IMR-90 (cell line): ENCODE measurements at regions not wholly inside any gene's neighbourhood (a gene's known extent, or its start where the extent isn't known, plus 50 kb on each side); places are given as distances from the start of the nearest gene placed in this dataset.

Experiments
- ATAC-seq: fragments of 200-7000 bp; cut with Tn5 transposase; 2 replicates; pipeline ENCODE4 v1.9.1; 2020; ENCODE audit warnings: low read depth, mild to moderate bottlenecking, moderate library complexity
- BruUV-seq: library from RNA; stranded (reverse); fragments of 400-500 nt; replicated peaks from 2 replicates; lab custom pipeline; 2021; lab: Mats Ljungman, UMichigan
- CTCF ChIA-PET: fragments of 300-600 bp; formaldehyde crosslinking; extraction: SDS; loops from one replicate; lab custom pipeline; 2021; ENCODE audit warnings: antibody characterized with exemption; lab: Yijun Ruan, JAX
- POLR2A ChIA-PET: fragments of 300-600 bp; sonication (Branson Sonifier 250); formaldehyde crosslinking; loops from one replicate; lab custom pipeline; 2022; ENCODE audit warnings: antibody characterized with exemption; ENCODE audit not compliant: unreplicated experiment; lab: Charles Lee
- DNase-seq: peaks from one replicate; pipeline ENCODE4 v3.0.0; 2013
- H2AFZ ChIP-seq: replicated peaks from 2 replicates; pipeline ENCODE3; 2013; ENCODE audit warnings: low read length, mild to moderate bottlenecking; ENCODE audit not compliant: poor library complexity
- H2AK5ac ChIP-seq: 2 replicates; pipeline ENCODE4 v1.6.1; 2013; ENCODE audit warnings: low read depth, low read length, inconsistent platforms
- H2AK9ac ChIP-seq: replicated peaks from 2 replicates; pipeline ENCODE3; 2013; ENCODE audit warnings: mild to moderate bottlenecking, low read depth, low read length, moderate library complexity; ENCODE audit not compliant: poor library complexity
- H2BK120ac ChIP-seq: 2 replicates; pipeline ENCODE4 v1.6.1; 2013; ENCODE audit warnings: low read depth, low read length, inconsistent platforms
- H2BK15ac ChIP-seq: 3 replicates; pipeline ENCODE4 v1.6.1; 2013; ENCODE audit warnings: low read depth, low read length, inconsistent platforms
- H2BK20ac ChIP-seq: 2 replicates; pipeline ENCODE4 v1.6.1; 2013; ENCODE audit warnings: low read depth, mild to moderate bottlenecking, inconsistent platforms, low read length, moderate library complexity
- H2BK5ac ChIP-seq: 2 replicates; pipeline ENCODE4 v1.6.1; 2013; ENCODE audit warnings: mild to moderate bottlenecking, low read depth, low read length, inconsistent platforms; ENCODE audit not compliant: poor library complexity, severe bottlenecking
- H3K14ac ChIP-seq: replicated peaks from 2 replicates; pipeline ENCODE4 v1.6.1; 2013; ENCODE audit warnings: low read depth, low read length, inconsistent platforms
- H3K18ac ChIP-seq: 2 replicates; pipeline ENCODE4 v1.6.1; 2013; ENCODE audit warnings: low read depth, low read length, control low read depth
- H3K23ac ChIP-seq: 2 replicates; pipeline ENCODE4 v1.6.1; 2013; ENCODE audit warnings: low read depth, low read length, inconsistent platforms
- H3K27ac ChIP-seq: 2 replicates; pipeline ENCODE4 v1.5.1; 2013; ENCODE audit warnings: mild to moderate bottlenecking, control low read depth, low read length; ENCODE audit not compliant: insufficient read depth
- H3K27me3 ChIP-seq: 2 replicates; pipeline ENCODE4 v1.6.1; 2013; ENCODE audit warnings: low read length; ENCODE audit not compliant: control insufficient read depth, insufficient read depth
- H3K36me3 ChIP-seq: 2 replicates; pipeline ENCODE4 v1.6.1; 2013; ENCODE audit warnings: low read length, mixed read lengths; ENCODE audit not compliant: control insufficient read depth, insufficient read depth
- H3K4ac ChIP-seq: 2 replicates; pipeline ENCODE4 v1.6.1; 2013; ENCODE audit warnings: low read depth, low read length, inconsistent platforms
- H3K4me1 ChIP-seq: 2 replicates; pipeline ENCODE4 v1.6.1; 2013; ENCODE audit warnings: low read length, mixed read lengths; ENCODE audit not compliant: control insufficient read depth, insufficient read depth
- H3K4me2 ChIP-seq: 2 replicates; pipeline ENCODE4 v1.6.1; 2013; ENCODE audit warnings: low read depth, mild to moderate bottlenecking, control low read depth, low read length, moderate library complexity
- H3K4me3 ChIP-seq: 2 replicates; pipeline ENCODE4 v1.5.1; 2013; ENCODE audit warnings: low read depth, mild to moderate bottlenecking, control low read depth, low read length, moderate library complexity; ENCODE audit not compliant: insufficient read depth
- H3K56ac ChIP-seq: 2 replicates; pipeline ENCODE4 v1.6.1; 2013; ENCODE audit warnings: low read length, inconsistent platforms; ENCODE audit not compliant: insufficient read depth; ENCODE audit errors: extremely low read depth
- H3K79me1 ChIP-seq, 2 experiments: 2 replicates each; pipeline ENCODE4 v1.6.1; 2013; ENCODE audit warnings: low read length in 2 of 2, inconsistent platforms in 1 of 2, low read depth in 1 of 2
- H3K9ac ChIP-seq: 2 replicates; pipeline ENCODE4 v1.6.1; 2013; ENCODE audit warnings: low read depth, low read length, control low read depth
- H3K9me1 ChIP-seq: 2 replicates; pipeline ENCODE4 v1.6.1; 2013; ENCODE audit warnings: low read length, inconsistent platforms; ENCODE audit not compliant: insufficient read depth
- H3K9me3 ChIP-seq: 2 replicates; pipeline ENCODE4 v1.6.1; 2013; ENCODE audit warnings: low read length; ENCODE audit not compliant: control insufficient read depth, insufficient read depth
- H4K20me1 ChIP-seq: 2 replicates; pipeline ENCODE4 v1.6.1; 2013; ENCODE audit warnings: low read length, inconsistent platforms; ENCODE audit not compliant: insufficient read depth
- H4K5ac ChIP-seq: 2 replicates; pipeline ENCODE4 v1.6.1; 2013; ENCODE audit warnings: mild to moderate bottlenecking, low read depth, low read length, control low read depth
- H4K8ac ChIP-seq, 2 experiments: 2 replicates each; pipeline ENCODE4 v1.6.1; 2013; ENCODE audit warnings: low read depth in 2 of 2, low read length in 2 of 2, control low read depth in 1 of 2, inconsistent platforms in 1 of 2
- H4K91ac ChIP-seq: 2 replicates; pipeline ENCODE4 v1.6.1; 2013; ENCODE audit warnings: low read depth, low read length, inconsistent platforms; ENCODE audit not compliant: insufficient read depth
- CHD1 ChIP-seq: IDR thresholded peaks from 2 replicates; pipeline ENCODE4 v1.6.1; 2012; ENCODE audit warnings: low read depth, low read length, improper control_type of control experiment
- RAD21 ChIP-seq: IDR thresholded peaks from 2 replicates; pipeline ENCODE4 v1.6.1; 2012; ENCODE audit warnings: low read length, improper control_type of control experiment
- RCOR1 ChIP-seq: IDR thresholded peaks from 2 replicates; pipeline ENCODE4 v1.6.1; 2012; ENCODE audit warnings: mild to moderate bottlenecking, low read length, improper control_type of control experiment; ENCODE audit not compliant: insufficient replicate concordance
- SMC3 ChIP-seq: fragments of 150-350 bp; IDR thresholded peaks from 2 replicates; pipeline ENCODE4 v1.6.1; 2016; ENCODE audit warnings: low read depth, mild to moderate bottlenecking, antibody characterized with exemption, low read length, moderate library complexity
- WGBS, 2 experiments: methylation state at CpG; one replicate each; pipeline versions ENCODE4 v1.1.5 to v1.1.7; 2013; ENCODE audit warnings: missing lambda C conversion rate in 2 of 2; ENCODE audit not compliant: insufficient read length in 1 of 2; ENCODE audit errors: extremely low coverage in 2 of 2; 5-methylcytosine and 5-hydroxymethylcytosine counted together
- dilution Hi-C: fragments of 300-500 bp; cut with HindIII; formaldehyde crosslinking; loops from one replicate; pipeline ENCODE4 v1.14.3; 2018; ENCODE audit warnings: low sequenced_read_pairs; ENCODE audit not compliant: unreplicated experiment
- in situ Hi-C: fragments of 300-500 bp; cut with MboI; formaldehyde crosslinking; loops from 3 replicates; pipeline ENCODE4 v1.14.3; 2019; ENCODE audit warnings: low sequenced_read_pairs, inconsistent platforms, mixed read lengths
- intact Hi-C: fragments of 100-400 bp; cut with micrococcal nuclease; formaldehyde crosslinking; loops from 2 replicates; pipeline ENCODE4 v1.10.0; 2022
- TF ChIP-seq, protein P1 (sequence below): fragments of 150-350 bp; IDR thresholded peaks from 2 replicates; pipeline ENCODE4 v1.6.1; 2017; ENCODE audit warnings: mild to moderate bottlenecking, antibody characterized with exemption, low read length, low read depth

DNA sequence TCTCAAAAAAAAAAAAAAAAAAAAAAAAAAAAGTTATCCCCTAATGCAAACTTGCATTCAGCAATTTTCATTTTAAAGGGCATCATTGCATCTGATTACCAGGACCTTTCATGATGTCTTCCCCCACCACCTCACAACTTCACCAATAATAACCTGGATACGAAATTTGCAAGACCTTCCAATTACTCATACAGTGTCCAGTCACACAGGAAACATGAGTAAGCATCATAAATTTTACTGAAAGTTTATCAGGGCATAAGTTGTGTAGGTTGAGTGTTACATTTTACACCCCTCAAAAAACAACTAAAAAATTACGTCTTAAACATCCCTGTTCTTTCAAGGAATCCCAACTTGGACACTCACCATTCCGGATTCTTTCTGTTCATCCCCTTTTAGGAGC lies 79.1 kb upstream of the ANKEF1 start:
- in situ Hi-C loops (no loop called here), intact Hi-C loops (no loop called here), dilution Hi-C loops (no loop called here)
- H3K27me3 ChIP-seq, result peaks cover 5% of the 10 kb centered on the region
- H3K27ac ChIP-seq, result no peak overlapping the region
- WGBS, 2 experiments, result no CpG with 5 or more reads among the region's 3 CpGs
- H3K9me1 ChIP-seq, result no peaks in the 10 kb centered on the region
- H2BK120ac ChIP-seq, result no peak overlapping the region
- CTCF ChIA-PET, result no interaction called here
- H3K79me1 ChIP-seq, result no peaks in the 10 kb centered on the region
- H4K8ac ChIP-seq, result no peak overlapping the region
- no TSS peak for BruUV-seq
- no peak overlapping the region for H3K23ac ChIP-seq
- no peaks in the 10 kb centered on the region for H3K36me3 ChIP-seq
- no peak overlapping the region for H2AFZ ChIP-seq
- no peak overlapping the region for H3K4me2 ChIP-seq
- H2BK15ac ChIP-seq, result no peak overlapping the region
- no peak overlapping the region for H3K14ac ChIP-seq
- no peak overlapping the region for H3K9ac ChIP-seq
- DNase-seq (no peak), ATAC-seq (no peak)
- no peaks in the 10 kb centered on the region for H3K4me1 ChIP-seq
- no peak overlapping the region for H3K56ac ChIP-seq
- H2BK5ac ChIP-seq, result no peak overlapping the region
- no peaks in the 10 kb centered on the region for H4K20me1 ChIP-seq
- POLR2A ChIA-PET, result no interaction called here
- no peak for TF ChIP-seq RAD21
- no peak for TF ChIP-seq RCOR1
- TF ChIP-seq CHD1, result no peak
- TF ChIP-seq, protein P1, sequence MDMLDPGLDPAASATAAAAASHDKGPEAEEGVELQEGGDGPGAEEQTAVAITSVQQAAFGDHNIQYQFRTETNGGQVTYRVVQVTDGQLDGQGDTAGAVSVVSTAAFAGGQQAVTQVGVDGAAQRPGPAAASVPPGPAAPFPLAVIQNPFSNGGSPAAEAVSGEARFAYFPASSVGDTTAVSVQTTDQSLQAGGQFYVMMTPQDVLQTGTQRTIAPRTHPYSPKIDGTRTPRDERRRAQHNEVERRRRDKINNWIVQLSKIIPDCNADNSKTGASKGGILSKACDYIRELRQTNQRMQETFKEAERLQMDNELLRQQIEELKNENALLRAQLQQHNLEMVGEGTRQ, result no peak
- TF ChIP-seq SMC3, result no peak
- H4K5ac ChIP-seq, result no peak overlapping the region
- no peak overlapping the region for H2BK20ac ChIP-seq
- no peak overlapping the region for H2AK9ac ChIP-seq
- H3K18ac ChIP-seq, result no peak overlapping the region
- no peak overlapping the region for H2AK5ac ChIP-seq
- no peaks in the 10 kb centered on the region for H3K9me3 ChIP-seq
- H3K4ac ChIP-seq, result no peak overlapping the region
- no peak overlapping the region for H3K4me3 ChIP-seq
- H4K91ac ChIP-seq, result no peak overlapping the region
